Adrenal gland (tissue), 5 donors: ENCODE measurements at regions not wholly inside any gene's neighbourhood (a gene's known extent, or its start where the extent isn't known, plus 50 kb on each side); places are given as distances from the start of the nearest gene placed in this dataset.

Experiments
- POLR2A ChIP-seq, 2 donors: fragments of 450-650 bp; IDR thresholded peaks; one replicate each; pipeline ENCODE4 v1.6.1; 2017; ENCODE audit warnings: antibody characterized with exemption in 2 of 2, mild to moderate bottlenecking in 2 of 2, moderate library complexity in 1 of 2
- TF ChIP-seq, protein P1 (sequence below), 6 experiments: fragments of 450-650 bp in 4 of 6; fragments of 200-600 bp in 2 of 6; sonication (generic) in 1 of 6; IDR thresholded peaks; 1 replicate in 5 of 6; 2 replicates in 1 of 6; pipeline versions ENCODE4 v1.5.1 to v1.8.0; 2016 to 2021; ENCODE audit warnings: antibody characterized with exemption in 6 of 6, mild to moderate bottlenecking in 2 of 6, moderate library complexity in 1 of 6
- donor health status: DM: no; HTN: no; CAD: no.

DNA sequence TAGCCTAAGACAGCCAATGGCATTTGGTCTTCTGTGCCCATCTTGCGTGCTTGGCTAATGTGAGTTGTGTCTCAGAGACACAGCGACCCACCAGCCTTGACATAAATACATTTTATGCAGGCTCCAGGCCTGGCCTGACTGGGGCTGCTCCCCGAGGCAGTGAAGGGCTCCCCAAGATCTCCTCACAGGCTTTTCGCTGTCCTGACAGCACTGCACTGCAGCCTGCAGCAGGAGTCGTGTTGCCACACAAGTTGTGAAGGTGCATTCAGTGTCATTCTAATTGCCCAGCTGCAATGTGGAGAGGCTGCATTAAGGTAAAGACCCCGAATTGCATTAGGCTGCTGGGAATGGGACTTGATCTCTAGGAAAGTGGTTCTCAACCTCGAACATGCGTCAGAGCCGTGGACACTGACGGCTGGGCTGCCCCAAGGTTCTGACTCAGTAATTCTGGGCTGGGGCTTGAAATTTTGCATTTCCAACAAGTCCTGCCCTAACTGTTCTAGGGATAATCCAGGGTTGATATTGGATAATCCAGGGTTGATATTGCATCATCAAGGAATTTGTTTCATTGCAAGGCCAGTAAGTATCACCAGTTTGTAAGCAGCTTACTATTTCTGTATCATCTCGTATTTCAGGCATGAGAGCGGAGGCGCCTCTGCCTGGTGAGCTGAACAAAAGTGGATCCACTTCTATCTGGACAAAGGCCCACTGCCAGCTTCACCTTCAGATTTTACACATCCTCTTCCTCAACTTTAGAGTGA is 108.7 kb upstream of the INSIG1 start:
- TF ChIP-seq, protein P1, sequence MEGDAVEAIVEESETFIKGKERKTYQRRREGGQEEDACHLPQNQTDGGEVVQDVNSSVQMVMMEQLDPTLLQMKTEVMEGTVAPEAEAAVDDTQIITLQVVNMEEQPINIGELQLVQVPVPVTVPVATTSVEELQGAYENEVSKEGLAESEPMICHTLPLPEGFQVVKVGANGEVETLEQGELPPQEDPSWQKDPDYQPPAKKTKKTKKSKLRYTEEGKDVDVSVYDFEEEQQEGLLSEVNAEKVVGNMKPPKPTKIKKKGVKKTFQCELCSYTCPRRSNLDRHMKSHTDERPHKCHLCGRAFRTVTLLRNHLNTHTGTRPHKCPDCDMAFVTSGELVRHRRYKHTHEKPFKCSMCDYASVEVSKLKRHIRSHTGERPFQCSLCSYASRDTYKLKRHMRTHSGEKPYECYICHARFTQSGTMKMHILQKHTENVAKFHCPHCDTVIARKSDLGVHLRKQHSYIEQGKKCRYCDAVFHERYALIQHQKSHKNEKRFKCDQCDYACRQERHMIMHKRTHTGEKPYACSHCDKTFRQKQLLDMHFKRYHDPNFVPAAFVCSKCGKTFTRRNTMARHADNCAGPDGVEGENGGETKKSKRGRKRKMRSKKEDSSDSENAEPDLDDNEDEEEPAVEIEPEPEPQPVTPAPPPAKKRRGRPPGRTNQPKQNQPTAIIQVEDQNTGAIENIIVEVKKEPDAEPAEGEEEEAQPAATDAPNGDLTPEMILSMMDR (IDR thresholded peaks at IDR 0.05) = no peak
- TF ChIP-seq POLR2A (IDR thresholded peaks at IDR 0.05) = no peak
